H4 (cell line): ENCODE measurements at regions not wholly inside any gene's neighbourhood (a gene's known extent, or its start where the extent isn't known, plus 50 kb on each side); places are given as distances from the start of the nearest gene placed in this dataset.
"Not testable (repeated sequence)": the region's sequence is repeated elsewhere in the genome, so short reads cannot be mapped to it uniquely, and the experiment has no call there.

Experiments used
- DNase-seq: peaks from one replicate; pipeline ENCODE4 v3.0.0-alpha.2; 2015; ENCODE audit warnings: low spot score

GRCh38 chr9:117938896-117939295 is 234.7 kb downstream of the TLR4 start:
- DNase-seq, result no peak

- DNase-seq, result not testable (repeated sequence)
Measured at GRCh38 chr9:117944750-117945149, 240.5 kb downstream of the TLR4 start.

DNA sequence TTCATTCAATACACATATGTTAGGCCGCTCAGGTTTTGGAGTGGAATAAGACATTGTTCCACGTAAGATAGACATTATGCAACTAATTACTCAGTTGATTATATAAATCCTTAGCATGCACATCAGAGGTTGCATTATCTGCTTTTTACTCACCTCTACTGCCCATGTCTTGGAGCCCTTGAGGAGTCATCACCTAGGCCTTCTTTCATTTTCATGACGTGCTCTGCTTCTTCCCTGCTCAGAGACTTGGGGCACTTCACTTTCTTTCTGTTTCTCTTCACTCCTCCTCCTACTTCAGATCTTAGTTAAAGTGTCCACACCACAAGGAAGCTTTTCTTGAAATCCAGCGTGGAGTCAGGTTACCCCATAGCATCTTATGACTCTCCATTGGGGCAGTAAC is 241.1 kb downstream of the TLR4 start:
- DNase-seq, result no peak

DNA sequence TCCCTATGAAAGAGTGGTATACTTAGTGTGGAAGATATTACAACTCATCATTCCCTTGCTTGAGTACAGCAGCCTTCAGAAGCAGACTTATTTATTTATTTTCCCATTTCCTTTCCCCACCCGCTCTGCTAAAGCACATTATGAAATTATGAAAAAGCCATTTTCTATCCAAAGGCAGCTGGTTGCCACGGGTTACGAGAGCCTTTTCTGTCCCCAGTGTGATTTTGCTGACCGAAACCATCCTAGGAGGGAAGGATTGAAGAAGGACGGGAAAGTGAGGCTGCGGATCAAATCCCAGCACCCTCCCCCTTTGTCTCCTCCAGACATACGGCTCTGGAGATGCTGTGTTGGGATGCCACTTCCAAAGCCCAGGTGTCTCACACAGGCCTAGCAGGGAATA is 246.9 kb downstream of the TLR4 start:
- no peak for DNase-seq

GRCh38 chr9:117952581-117952980 is 248.4 kb downstream of the TLR4 start:
- no peak for DNase-seq

DNA sequence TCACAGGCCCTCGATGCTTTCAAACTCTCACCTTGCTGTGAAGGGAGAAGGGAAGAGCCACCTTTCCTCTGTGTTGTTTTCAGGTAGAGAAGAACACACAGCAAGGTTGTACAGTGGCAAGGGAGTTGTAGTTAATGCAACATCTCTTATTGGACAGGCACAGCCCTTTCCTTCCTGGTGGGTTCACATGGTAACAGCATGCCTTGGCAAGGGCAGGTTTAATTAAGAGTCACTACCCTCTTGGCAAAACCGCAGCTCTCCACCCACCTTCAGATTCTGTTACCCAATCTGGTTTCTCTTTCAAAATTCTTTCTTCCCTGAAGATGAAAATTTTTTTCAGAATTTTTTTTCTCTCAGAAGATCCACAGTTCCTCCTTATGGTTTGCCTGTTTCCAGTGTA is 253.1 kb downstream of the TLR4 start:
- peak; percentile 3 for DNase-seq

DNA sequence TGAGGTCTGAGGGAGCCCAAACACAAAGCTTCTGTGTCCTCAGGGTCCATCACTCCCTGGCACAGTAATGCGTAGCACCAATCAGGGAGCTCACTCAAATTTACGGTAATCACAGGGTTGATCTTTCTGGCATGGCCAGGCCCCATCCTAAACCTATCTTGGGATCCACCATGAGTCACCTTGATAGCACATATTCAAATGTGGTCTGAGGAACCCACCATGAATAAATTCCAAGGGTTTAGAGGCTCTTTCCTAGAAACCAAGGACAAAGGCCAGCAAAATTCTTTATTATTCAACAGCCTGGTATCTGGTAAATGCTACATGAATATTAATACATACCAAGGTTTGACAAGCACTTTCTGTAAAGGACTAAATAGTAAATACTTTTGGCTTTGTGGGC is 254.5 kb downstream of the TLR4 start:
- DNase-seq, result no peak

GRCh38 chr9:117963493-117964090 is 259.4 kb downstream of the TLR4 start:
- DNase-seq, result no peak

DNA sequence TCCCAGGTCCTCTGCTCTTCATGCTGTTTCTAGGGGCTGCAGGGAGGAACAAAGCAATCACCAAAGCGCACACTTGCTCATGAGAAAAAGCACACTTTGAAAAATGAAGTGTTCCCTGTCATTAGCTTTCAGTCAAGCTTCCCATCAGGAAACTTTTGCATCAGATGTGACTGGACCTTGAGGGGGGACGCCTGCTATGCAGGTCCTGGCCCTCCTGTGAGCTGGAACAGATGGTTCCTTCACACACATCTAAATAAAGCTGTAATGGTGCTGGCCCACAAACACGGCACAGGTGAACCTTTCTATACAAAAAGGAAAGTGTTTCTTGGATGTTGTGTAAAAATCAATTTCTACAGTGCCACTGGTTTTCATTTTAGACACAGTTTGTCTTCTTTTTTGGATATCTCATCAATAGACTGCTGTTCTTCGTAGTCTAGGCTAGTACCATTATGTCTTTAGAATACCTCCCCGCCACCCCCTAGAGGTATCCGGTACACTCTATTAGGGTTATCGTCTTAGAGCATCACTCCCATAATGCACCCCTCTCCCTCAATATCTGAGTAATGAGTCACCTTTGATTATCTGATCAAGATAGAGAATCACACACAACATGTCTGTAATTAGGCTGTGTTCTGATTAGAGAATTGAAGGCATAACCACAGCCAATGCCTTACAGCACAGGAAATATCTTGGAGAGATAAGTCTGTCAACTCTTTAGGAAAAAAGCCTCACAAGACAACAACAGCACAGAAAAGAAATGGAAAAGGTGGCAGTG is 266.3 kb downstream of the TLR4 start:
- no peak for DNase-seq

DNA sequence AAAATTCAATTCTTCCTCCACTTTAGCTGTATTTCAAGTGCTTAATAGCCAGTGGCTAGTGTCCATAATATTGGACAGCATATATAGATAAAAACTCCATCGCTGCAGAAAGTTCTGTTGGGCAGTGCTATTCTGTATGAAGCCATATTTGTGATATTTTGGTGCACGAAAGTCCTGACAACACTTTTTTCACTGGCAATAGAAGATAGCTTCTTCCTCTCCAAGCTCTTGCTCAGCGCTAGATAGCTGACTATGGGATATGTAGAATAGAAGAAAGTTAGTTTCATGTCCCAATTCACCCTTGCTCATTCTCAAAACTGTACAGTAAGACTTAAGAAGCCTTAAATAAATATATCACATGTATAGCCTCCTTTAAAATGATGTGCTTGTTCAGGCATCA is 269.9 kb downstream of the TLR4 start:
- DNase-seq, result no peak

- DNase-seq, result no peak
Measured at GRCh38 chr9:117979914-117980313, 275.7 kb downstream of the TLR4 start.

GRCh38 chr9:117987945-117988344 is 283.7 kb downstream of the TLR4 start:
- DNase-seq, result no peak

- DNase-seq, result no peak
Measured at GRCh38 chr9:117992006-117992405, 287.8 kb downstream of the TLR4 start.

DNA sequence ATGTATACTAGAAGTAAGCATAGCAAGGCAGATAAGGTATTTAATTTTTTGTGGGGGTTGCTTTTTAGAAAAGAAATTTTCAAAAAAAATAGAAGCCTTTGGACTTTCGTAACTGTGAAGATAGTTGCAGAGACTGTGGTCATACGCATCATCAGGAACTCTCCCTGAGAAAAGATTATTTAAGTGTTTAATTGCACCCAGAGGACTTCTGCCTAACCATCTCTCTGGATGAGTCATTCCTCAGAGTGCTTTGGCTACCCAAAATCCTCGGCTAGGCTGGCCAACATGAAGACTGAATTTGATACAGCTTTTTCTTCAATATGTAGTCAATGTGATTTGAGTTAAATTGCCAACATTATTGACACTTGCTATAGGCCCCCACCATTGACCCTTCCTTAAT is 296.4 kb downstream of the TLR4 start:
- no peak for DNase-seq

- DNase-seq, result no peak
Measured at GRCh38 chr9:118003240-118003639, 299.0 kb downstream of the TLR4 start.

DNA sequence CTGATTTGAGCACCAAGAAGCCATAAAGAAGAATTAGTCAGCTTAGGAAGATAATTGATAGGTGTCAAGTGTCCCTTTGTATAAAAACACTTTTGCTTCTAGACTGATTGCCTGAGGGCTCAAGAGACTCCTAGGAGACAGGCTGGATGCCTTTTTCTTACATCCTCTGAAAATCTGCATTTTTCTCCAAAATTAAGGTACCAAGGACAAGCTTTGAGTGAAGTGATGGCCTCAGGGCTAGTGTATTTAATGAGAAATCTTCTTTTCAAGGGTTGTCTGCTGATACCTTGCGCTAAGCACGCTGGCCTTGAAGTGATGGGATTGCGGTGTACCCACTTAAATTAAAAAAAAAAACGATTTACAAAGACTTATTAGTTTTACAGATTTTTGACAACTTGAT is 304.0 kb downstream of the TLR4 start:
- DNase-seq, result no peak

- DNase-seq, result no peak
Measured at GRCh38 chr9:118009614-118010013, 305.4 kb downstream of the TLR4 start.

DNA sequence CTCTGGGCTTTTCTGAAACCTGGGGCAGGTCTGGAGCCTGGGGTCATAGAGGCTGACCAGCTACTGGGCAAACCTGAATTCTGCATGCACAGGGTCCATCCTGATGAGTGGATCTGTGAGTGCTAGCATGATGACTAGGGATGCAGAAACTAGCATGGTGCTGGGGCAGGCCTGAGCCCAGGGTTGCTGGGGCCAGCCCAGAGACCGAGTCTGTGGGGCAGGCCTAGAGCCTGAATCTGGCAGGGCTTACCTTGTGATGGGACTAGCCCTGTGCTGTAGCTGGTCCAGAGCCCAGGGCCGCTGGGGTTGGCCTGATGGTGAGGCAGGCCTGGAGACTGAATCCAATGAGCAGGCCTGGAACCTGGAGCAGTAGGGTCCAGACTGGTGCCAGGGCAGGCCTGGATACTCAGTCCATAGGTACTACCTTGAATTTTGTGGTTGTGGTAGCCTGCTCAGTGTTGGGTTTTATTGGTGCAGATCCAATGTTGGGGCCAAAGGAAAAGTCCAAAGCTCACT is 313.5 kb downstream of the TLR4 start:
- no peak for DNase-seq

DNA sequence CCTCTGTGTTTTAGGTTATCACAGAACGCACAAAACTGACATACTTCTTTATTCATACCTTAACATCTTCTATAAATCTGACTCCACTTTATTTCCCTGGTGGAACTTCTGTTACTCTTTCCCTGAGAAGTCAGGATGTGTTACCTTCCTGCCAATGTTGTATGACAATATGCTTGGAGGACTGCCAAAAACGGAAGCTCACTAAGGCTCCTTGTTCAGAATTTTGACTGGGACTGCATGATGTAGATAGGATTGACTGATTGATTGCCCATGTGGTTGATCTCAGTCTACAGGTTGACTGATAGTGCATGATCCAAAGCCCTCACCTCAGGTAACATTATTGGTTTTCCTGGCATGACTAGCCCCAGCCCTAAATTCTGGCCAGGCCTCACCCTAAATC is 319.4 kb downstream of the TLR4 start:
- DNase-seq, result no peak

GRCh38 chr9:118028225-118028624 is 324.0 kb downstream of the TLR4 start:
- no peak for DNase-seq

- DNase-seq, result no peak
Measured at GRCh38 chr9:118029425-118029824, 325.2 kb downstream of the TLR4 start.

DNA sequence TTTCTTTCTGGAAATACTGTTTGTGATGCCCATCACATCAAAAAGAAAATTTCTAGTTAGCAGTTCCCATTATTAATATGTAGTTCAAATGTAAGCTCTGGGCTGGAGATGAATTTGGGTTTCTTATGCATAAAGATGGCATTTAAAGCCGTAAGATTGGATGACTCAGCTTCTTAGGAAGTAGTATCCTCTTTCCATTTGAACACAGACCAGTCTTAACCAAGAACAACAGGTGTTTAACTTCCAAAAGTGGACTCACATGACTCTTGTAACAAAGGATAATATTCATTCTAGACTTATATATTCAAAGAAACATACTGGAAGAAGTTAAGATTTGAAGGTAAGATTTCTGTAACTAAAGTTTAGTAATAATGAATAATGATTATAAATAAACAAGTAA is 330.5 kb downstream of the TLR4 start:
- no peak for DNase-seq

GRCh38 chr9:118038713-118039112 is 334.5 kb downstream of the TLR4 start:
- DNase-seq, result no peak

DNA sequence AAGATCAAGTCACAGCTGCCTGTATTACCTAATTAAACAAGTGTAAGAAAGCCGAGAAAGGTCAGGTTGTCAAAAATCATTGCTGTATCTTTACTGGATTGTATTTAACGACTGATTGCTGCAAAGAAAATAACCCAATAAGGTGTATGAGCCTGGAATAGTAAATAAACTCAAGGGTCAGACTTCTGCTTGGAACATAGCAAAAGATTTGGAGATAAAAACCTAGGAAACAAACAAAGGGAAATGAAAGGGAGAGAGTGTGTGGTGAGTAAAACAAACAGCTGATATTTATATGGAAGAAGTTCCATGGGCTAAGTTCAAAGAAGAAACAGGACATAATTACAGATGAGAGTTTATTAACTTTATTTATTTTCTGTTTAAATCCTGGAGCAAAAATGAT is 354.0 kb downstream of the TLR4 start:
- no peak for DNase-seq
